ENCODE measurements at regions not wholly inside any gene's neighbourhood (a gene's known extent, or its start where the extent isn't known, plus 50 kb on each side); places are given as distances from the start of the nearest gene placed in this dataset.
A peak's percentile ranks its signal among the peaks of the same experiment; 100 is the strongest.

DNA sequence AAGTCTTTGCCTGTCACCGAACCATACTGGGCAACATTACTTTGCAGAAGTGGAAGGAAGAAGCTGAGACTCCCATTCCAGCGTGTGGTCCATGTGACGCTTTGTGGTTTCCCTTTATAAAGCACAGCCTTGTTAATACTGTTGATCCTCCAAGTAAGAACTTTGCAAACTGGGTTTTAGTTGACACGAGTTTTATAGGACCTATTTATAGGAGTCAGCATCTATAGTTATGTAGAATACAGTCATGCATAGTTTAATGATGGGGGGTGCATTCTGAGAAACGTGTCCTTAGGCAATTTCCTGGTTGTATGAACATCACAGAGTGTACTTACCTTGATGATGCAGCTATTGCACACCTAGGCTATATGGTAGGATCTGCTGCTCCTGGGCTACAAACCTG is 1879.4 kb upstream of the TENM3 start:
- no peak for DNase-seq (ENCODE audit: low spot score)

DNA sequence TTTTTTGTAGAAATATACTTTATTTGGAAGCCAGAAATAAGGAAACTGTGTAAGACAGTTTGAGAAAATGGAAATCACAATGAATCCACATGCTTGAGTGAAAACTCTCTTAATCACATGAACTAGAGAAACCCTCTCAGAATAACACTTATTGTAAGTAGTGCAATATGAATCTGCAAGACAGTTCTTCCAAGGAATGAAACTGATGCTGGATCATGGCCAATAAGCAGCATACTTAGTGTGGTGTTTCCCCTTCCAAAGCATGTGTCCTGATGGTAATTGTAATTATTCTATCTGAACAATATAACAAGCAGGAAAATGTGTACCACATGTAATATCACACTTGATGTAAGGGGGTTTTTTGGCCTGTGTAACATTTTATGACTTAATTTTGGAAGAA is 1870.5 kb upstream of the TENM3 start:
- DNase-seq (ENCODE audit: low spot score) = no peak

DNA sequence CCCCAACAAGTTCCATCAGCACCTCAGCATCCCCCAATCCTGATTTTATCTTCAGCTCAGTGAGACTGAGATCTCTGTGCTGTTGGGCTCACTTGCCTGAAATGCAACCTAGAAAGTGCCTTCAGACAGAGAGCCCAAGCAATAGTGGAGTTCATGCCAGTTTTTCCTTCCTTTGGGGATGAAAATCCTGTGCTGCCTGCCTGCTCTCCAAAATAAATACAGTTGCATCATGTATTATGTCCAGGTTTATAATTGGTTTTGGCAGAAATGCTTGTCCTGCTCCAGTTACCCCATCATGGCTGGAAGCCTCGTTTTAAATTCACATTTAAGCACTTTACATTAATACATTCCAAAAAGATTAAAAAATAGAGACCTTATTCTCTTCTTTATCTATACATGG is 1865.5 kb upstream of the TENM3 start:
- DNase-seq (ENCODE audit: low spot score) = no peak

DNA sequence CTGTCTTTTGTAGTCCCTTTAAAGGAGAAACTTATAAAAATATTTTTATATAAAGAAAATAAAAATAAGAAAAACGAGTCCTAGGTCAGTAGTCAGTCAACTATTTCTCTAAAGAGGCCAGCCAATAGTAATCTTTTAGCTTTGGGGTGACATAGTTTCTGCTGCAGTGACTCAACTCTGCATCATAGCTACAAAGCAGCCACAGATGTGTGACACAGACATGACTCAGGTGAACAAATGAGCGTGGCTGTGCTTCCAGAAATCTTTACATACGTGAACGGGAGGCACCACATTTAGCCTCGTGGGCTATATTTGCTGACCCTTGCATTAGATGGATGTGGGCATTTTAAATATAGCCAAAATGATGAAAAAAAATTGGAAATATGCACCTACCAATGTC is 1862.5 kb upstream of the TENM3 start:
- DNase-seq (ENCODE audit: low spot score) = no peak

DNA sequence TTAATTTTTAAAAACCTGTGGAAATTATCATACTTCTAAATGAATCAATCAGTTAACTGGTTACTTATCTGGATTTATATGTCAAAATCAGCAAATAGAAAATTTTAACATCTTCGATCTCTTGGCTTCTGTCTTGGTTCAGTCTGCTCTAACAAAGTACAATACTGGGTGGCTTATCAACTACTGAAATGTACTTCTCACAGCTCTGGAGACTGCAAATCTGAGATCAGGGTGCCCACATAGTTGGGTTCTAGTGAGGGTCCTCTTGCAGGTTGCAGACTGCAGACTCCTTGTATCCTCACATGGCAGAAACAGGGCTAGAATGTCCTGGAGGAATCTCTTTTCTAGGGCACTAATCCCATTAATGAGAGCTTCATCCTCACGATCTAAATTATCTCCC is 1851.6 kb upstream of the TENM3 start:
- no peak for DNase-seq (ENCODE audit: low spot score)

DNA sequence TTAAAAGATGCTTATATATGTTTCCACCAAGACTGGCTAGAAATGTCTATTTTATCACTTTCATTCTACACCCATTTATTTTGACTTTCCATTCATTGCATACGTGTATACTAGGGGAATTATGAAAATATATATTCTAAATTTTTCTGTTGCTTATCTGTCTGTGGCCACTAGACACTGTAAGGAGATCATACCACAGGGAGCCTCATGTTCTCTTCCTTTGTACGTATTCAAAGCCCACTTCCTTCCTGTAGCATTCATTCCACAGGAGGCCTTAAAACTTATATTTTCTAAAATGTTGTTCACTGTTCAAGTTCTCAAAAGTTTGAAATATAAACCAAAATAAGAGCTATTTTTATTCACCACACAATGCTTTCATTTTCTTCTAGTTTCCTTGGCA is 1848.9 kb upstream of the TENM3 start:
- no peak for DNase-seq (ENCODE audit: low spot score)

DNA sequence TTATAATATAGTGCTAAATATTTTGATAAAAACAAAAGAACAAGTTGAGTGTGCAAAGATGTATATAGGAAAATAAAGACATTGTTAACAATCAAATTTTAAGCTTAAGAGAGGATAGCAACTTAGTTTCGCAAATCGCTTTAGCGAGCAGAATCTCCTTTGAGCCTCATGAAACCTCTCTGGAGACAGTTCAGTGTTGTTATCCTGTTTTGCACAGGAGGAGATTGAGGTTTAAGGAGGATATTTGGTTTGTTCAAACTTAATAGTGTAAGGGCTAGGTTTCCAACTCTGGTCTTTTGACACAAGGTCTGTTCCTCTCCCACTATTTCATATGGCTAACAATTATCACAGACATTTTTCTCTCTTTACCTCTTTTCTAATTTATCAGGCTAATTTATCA is 1848.5 kb upstream of the TENM3 start:
- no peak for DNase-seq (ENCODE audit: low spot score)

DNA sequence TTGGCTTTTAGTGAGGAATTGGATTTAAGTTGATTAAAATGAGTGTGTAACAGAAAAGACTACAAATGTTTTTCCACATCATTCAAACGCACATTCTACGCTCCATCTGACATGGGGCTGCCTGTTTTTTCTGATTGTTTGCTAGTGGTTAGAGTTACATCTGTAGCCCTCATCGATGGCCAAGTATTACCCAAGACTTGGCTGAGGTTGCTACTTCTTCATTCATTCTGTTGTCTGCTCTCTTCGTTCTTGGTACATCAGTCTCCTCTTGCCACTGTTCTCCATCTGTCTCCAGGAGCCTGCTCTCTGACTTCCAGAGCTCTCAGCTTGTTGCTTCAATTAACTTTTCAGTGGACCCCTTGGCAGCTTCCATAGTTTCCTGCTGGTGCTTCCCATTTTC is 1844.6 kb upstream of the TENM3 start:
- DNase-seq (ENCODE audit: low spot score) = no peak

DNA sequence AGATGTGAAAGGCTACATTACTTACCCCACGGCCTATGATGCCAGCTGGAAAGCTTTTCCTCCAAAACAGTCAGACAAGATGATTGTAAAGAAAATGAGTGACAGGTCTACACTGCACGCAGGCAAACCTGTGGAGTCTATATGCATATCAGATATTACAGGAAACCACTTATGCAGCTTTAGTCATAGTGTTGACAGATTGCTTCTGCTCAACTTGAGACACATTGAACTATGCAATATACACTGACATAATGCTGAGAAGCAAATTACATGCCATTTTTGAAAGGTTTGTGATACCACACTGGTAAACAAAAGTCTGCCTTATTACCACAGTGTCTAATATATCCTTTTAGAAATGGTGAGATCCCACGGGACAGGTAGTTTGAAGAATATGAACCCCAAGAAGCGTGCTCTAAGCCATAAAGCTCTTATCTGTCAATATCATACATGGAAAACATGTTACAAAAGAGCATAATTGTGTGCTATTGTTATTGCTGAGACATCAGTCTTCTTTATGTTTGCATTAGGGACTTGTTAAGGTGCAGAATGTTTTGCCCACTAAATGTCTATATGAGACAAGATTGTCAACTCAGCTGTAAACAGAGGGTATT is 1835.8 kb upstream of the TENM3 start:
- DNase-seq (ENCODE audit: low spot score) = no peak

DNA sequence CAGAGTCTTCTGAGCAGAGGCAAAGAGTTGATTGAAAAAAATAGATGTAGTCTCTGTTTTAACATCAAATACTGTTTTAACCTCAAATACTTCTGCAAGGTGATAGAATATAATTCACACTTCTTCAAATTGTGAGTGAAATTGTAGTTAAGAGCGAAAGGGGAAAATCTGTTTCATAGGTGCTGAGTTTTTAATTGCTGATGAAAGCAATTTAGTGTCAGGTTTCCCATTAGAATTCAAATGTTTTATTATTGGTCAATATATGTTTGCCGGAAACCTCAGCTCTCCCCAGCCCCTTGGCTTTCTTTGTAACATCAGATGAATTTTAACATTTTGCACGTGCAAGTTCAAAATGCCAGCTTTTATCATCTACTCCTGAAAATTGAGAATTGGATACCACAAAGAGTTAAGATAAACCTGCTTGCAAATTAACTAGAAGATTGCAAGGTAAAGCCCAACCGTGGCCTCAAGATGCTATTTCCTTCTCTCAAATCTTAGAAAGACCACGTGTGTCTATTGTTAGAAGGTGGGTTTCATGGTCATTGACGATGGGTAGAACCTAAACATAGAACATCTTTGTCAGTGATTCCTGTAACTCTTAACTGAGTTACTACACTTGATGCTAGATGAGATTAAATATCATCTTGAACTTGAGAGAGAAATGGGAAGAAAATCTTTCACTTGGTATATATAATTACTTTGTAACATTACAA is 1824.2 kb upstream of the TENM3 start:
- no peak for DNase-seq (ENCODE audit: low spot score)

DNA sequence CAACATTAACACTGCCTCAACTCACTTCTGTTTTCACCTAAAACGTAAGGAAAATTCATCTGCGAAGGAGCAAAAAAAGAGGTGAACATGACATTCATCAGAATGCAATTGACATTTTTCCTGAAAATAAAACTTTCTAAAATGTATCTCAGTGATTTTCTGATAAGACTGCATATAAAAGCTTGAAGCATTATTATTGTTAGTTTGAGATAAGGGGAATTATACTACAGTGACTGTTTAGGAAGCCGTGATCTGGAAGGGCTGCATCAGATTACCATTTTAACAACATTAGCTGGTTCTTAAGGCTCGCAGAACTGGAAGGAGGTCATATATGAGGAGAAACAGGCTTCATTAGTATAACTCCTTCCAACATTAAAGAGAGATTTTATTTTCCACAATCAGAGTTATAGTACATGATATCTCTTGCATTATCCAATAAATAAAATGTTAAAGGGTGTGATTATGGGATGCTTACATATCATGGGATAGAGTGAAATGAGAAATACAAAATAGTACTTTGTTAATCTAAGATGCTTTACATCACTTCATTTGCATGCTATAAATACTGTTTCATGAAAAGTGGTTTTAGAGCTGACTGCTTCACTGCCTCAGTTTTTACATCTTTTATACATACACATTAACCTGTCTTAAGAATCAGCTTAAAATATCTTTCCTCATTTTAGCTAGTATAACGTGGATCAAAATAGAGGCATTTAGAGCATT is 1820.1 kb upstream of the TENM3 start:
- DNase-seq (ENCODE audit: low spot score) = peak; percentile 89

DNA sequence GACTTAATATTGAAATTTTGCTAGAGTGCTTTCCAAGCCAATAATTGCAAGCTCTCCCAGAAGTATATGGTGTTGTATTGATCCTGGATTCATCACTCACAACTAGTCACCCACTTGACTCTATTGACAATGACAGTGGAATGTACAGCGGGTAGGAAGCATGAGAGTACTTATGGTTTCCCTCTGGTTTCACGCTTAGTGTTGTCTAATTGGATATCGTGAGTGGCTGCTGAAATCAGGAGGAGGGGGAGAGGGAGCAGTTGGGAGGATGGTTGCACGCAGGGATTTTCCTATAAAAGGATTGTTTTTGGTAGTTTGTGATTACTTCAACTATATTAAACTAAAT is 1819.5 kb upstream of the TENM3 start:
- peak; percentile 55 for DNase-seq (ENCODE audit: low spot score)

DNA sequence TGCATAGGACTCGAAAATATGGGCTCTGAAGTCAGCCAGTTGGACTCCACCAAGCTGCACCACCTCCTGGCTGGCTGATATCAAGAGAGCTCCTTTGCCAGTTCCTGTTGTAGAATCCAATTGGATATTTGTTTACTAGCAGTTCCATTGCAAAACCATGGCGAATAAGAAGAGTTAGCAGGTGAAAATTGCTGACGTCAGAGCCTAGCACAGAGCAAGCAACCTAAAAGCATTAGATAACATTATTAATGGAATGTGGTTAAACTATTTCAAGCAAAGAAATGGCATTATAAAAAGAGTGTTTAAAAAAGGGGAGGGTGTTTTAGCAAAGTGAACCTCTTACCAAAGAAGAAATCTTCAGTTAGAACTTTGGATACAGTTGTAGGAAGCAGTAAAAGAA is 1816.3 kb upstream of the TENM3 start:
- no peak for DNase-seq (ENCODE audit: low spot score)

DNA sequence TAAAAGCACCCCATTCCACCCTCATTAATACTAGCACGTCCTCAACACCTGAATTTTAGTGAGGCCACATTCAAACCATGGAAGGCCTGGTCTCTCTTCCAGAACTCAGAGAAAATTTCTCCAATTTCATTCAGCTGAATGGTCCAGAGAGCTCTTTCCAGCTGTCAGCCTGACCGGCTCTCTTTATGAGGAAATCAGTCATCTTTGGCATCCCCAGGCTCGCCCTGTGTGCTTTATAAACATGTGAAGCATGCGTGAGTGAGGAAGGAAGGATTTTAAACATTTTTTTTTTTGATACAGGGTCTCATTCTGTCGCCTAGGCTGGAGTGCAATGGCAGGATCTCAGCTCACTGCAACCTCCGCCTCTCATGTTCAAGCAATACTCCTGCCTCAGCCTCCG is 1812.9 kb upstream of the TENM3 start:
- no peak for DNase-seq (ENCODE audit: low spot score)

DNA sequence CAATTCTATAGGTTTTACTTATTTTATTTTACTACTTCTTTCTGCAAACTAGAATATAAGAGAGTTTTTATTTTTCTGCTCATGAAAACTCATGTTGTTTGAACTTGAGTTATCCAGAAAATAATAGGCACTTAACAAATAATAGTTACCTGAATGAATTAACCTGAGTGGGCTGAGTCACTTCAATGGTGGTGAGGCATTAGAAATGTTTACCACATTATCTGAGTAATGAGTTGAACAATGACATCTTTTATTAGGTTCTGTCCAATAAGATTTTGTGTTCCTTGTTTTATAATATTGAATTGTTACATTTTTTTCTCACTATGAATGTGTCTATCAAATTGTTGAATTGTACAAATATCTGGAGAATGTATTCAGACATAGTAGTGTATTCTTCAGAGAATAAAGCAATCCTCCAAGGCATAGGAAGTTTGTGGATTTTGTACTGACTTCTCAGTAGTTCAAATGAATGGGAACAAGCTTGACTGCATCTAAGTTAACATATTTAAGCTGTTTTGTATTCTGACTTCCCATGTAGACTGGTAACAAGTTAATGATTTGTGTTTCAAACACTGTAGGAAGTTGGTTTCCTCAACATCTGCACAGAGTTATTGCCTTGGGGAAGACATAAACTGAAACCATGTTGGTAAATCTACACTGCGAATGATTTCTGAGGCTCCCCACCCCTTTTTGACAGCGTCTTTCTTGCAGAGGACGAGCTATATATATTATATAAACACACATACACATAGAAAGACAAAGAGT is 1808.9 kb upstream of the TENM3 start:
- DNase-seq (ENCODE audit: low spot score) = no peak

DNA sequence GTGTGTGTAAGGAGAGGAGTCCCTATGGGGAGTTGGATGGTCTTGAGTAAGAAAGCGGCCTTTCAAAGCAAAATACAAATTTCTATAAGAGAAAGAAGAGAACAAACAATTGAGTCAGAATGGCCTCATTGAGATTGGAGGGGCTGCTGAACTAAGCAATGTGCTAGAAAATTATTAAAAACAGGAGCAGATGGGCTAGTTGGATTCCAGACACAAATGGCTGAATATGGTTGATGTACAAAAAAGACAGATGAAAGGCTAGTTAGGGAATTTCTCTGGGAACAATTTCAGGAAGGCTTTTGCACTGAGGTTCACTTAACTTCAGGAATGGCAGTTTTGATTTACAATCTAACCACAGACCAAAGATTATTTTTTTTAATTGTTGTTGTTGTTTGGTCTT is 1806.8 kb upstream of the TENM3 start:
- DNase-seq (ENCODE audit: low spot score) = no peak

DNA sequence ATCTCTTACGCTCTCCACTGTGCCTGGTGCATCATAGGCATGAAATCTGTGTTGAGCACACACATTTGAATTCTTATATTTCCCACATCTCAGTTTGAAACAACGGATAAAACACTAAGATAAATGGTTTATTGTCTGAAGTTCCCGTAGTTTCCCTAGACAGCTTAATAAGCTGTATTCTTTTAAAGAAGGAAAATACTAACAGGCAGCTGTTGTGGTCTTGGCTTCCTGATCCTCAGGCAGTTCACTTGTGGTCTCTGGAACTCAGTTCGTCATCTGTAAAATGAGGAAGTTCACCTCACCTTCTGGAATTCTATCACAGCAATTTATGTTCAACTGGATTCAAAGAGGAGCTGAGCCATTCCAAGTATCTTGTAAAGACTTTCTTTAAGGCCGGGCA is 1805.6 kb upstream of the TENM3 start:
- DNase-seq (ENCODE audit: low spot score) = no peak

DNA sequence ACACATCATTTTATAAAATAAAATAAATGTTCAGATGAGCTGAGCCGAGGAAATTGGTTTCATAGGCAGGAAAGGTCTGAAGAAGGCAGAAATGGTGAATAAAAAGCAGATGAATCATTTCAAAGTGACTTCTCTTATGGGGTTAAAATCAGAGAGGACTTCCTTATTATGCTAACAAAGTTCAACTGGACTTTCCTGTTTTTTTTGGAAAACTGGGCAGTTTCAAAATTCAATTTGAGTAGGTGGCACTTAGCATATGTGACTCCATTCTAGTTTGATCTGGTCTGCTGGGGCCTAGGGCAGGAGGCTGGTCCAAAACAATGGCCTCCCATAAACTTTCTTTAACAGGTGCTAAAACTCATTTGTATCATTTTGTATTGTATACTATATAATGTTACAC is 1794.9 kb upstream of the TENM3 start:
- DNase-seq (ENCODE audit: low spot score) = no peak

DNA sequence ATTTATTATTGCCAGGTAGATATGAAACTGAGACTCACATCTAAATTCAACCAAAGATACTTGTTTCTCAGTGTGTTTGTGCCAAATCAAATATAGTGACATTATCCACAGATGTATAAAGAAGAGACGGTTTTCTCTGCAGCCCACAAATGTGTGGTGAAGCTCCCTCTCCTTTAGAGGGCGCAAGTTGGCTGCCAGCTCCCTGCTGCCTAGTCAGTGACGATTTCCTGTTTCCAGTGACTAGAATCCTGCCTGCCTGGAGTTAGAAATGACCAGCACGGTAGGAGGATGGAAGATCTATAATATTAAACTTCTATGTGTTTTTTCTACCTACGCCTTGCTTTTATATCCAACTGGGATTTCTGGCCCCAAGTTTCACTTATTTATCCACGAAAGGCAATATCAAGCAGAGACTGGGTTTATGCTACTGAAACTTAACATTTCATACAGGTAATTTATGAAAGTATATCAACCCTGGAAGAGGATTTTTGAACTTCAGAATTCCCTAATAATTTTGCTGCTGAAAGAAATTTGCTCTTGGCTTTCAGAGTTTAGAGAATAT is 1793.7 kb upstream of the TENM3 start:
- DNase-seq (ENCODE audit: low spot score) = peak; percentile 52

DNA sequence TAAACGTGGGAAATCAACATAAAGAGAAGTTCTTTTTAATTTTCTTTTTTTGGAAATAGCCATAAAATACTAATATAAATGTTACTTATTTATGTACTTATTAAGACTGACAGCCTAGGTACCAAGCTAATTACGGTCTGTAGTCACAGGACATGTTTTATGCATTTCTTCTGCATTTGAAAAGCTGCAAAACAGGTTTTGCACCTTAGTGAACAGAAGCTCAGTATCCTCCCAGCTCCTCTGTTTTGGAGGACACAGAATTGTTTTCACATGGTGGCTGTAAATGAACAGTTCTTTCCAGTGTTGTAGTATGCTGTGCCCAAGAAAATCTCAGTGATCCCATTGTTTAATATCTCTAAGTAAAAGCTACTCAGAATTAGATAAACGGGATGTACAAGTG is 1788.0 kb upstream of the TENM3 start:
- DNase-seq (ENCODE audit: low spot score) = no peak

DNA sequence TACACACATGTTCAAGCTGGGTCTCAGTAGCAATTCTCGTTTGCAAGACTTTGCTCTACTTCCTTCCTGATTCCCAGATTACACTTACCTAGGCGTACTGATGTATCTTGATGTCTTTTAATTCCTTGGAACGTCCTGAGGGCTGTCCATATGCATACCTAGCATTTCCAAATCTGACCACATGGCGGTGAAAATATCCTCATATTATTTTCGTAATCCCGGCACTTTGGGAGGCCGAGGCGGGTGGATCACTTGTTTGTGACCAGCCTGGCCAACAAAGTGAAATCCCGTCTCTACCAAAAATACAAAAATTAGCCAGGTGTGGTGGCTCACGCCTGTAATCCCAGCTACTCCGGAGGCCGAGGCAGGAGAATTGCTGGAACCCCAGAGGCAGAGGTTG is 1786.3 kb upstream of the TENM3 start:
- DNase-seq (ENCODE audit: low spot score) = no peak

DNA sequence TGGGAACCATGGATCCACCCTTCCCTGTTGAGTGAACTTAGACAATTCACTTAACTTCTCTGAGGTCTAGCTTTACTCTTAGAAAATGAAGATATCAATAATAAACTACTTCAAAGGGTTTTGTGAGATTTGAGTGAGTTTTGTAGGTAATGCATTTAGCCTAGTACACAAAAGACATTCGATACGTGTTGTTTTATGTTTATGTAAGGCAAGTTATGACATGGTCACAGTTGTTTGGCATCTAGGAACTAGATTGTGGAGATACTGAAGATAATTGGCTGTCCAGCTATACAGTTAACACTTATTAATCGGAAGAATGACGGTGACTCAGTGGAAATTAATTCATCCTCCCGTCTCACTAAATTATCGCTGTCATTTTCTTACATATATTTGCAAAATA is 1781.1 kb upstream of the TENM3 start:
- DNase-seq (ENCODE audit: low spot score) = no peak
